Ishikawa (cell line): ENCODE measurements at regions not wholly inside any gene's neighbourhood (a gene's known extent, or its start where the extent isn't known, plus 50 kb on each side); places are given as distances from the start of the nearest gene placed in this dataset.

Source experiments
- CEBPB ChIP-seq: IDR thresholded peaks from 2 replicates; pipeline ENCODE4 v1.6.1; 2012
- CREB1 ChIP-seq: IDR thresholded peaks from 2 replicates; pipeline ENCODE4 v1.6.1; 2012; ENCODE audit warnings: low read depth
- EGR1 ChIP-seq: IDR thresholded peaks from 2 replicates; pipeline ENCODE4 v1.6.1; 2012
- EP300 ChIP-seq: IDR thresholded peaks from 2 replicates; pipeline ENCODE4 v1.6.1; 2012; ENCODE audit warnings: borderline replicate concordance
- FOXM1 ChIP-seq: IDR thresholded peaks from 2 replicates; pipeline ENCODE4 v1.6.1; 2012; ENCODE audit warnings: low read depth, borderline replicate concordance
- NFIC ChIP-seq: IDR thresholded peaks from 2 replicates; pipeline ENCODE4 v1.6.1; 2012
- RAD21 ChIP-seq: IDR thresholded peaks from 2 replicates; pipeline ENCODE4 v1.6.1; 2012; ENCODE audit warnings: low read depth
- TAF1 ChIP-seq: IDR thresholded peaks from 2 replicates; pipeline ENCODE4 v1.6.1; 2012; ENCODE audit warnings: low read depth, mild to moderate bottlenecking
- TCF12 ChIP-seq: IDR thresholded peaks from 2 replicates; pipeline ENCODE4 v1.6.1; 2012; ENCODE audit warnings: low read depth
- TEAD4 ChIP-seq: IDR thresholded peaks from 2 replicates; pipeline ENCODE4 v1.6.1; 2012
- YY1 ChIP-seq: IDR thresholded peaks from 2 replicates; pipeline ENCODE4 v1.6.1; 2012; ENCODE audit warnings: low read depth
- ZBTB7A ChIP-seq: IDR thresholded peaks from 2 replicates; pipeline ENCODE4 v1.6.1; 2012; ENCODE audit warnings: low read depth
- TF ChIP-seq, protein P1 (sequence below): IDR thresholded peaks from 2 replicates; pipeline ENCODE4 v1.6.1; 2012
- TF ChIP-seq, protein P2 (sequence below): IDR thresholded peaks from 2 replicates; pipeline ENCODE4 v1.6.1; 2012; ENCODE audit warnings: low read depth, mild to moderate bottlenecking
- TF ChIP-seq, protein P3 (sequence below): IDR thresholded peaks from 2 replicates; pipeline ENCODE4 v1.6.1; 2012

DNA sequence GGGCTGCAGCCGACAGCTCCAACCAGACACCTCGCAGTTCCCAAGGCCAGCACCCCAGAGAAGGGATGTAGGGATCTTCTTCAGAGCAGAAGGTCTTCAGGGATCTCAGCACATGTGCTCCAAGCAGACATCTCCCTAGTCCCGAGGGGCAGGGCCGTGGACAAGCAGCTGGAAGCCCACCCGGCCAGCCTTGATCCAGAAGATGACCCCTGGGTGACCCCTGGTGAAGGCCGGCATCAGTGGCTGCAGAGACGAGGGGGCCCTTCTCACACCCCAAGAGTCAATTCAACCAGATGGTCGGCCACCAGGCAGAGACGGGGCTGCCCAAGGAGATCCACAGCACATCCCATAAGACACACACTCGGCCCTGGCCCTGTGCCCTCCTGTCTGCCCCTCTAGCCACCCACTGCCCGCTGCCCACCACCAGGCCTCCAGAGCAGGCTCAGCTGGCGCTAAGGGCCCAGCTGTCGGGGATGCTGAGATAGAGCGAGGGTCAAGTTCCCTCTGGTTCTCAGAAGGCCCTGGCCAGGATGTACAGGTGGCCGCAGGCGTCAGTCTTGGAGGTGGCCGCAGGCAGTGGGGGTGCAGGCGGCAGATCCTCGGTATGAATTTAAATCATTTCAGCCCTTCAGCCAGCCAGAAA, 168.3 kb downstream of the BRD1 start:
- TF ChIP-seq TAF1 (no peak), NFIC (no peak), FOXM1 (no peak), EGR1 (no peak), CEBPB (no peak), TEAD4 (no peak)

DNA sequence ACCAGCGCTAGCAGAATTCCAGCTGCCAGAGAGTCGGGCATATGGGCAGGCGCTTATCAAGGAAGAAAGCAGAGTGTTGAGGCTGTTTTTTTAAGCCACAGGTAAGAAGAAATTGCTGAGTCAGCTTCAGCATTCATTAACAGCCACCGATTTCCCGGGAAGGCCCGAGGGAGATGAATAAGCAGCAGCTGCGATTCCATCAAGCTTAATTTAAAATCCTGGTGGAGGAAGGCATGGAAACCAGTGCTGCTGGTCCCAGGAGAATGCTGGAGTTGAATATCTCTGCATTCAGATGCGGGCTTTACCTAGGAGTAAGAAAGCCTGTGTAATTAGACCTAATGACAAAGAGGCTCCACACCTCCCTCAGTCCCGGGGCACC, 168.8 kb downstream of the BRD1 start:
- TF ChIP-seq TEAD4 (no peak), EGR1 (no peak), CREB1 (no peak), FOXM1 (no peak), ZBTB7A (no peak), YY1 (no peak), EP300 (no peak), CEBPB (no peak), TAF1 (no peak), RAD21 (no peak), TCF12 (no peak), NFIC (no peak)
- TF ChIP-seq, protein P1, sequence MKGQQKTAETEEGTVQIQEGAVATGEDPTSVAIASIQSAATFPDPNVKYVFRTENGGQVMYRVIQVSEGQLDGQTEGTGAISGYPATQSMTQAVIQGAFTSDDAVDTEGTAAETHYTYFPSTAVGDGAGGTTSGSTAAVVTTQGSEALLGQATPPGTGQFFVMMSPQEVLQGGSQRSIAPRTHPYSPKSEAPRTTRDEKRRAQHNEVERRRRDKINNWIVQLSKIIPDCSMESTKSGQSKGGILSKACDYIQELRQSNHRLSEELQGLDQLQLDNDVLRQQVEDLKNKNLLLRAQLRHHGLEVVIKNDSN = no peak
- TF ChIP-seq, protein P2, sequence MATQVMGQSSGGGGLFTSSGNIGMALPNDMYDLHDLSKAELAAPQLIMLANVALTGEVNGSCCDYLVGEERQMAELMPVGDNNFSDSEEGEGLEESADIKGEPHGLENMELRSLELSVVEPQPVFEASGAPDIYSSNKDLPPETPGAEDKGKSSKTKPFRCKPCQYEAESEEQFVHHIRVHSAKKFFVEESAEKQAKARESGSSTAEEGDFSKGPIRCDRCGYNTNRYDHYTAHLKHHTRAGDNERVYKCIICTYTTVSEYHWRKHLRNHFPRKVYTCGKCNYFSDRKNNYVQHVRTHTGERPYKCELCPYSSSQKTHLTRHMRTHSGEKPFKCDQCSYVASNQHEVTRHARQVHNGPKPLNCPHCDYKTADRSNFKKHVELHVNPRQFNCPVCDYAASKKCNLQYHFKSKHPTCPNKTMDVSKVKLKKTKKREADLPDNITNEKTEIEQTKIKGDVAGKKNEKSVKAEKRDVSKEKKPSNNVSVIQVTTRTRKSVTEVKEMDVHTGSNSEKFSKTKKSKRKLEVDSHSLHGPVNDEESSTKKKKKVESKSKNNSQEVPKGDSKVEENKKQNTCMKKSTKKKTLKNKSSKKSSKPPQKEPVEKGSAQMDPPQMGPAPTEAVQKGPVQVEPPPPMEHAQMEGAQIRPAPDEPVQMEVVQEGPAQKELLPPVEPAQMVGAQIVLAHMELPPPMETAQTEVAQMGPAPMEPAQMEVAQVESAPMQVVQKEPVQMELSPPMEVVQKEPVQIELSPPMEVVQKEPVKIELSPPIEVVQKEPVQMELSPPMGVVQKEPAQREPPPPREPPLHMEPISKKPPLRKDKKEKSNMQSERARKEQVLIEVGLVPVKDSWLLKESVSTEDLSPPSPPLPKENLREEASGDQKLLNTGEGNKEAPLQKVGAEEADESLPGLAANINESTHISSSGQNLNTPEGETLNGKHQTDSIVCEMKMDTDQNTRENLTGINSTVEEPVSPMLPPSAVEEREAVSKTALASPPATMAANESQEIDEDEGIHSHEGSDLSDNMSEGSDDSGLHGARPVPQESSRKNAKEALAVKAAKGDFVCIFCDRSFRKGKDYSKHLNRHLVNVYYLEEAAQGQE = no peak
- TF ChIP-seq, protein P3, sequence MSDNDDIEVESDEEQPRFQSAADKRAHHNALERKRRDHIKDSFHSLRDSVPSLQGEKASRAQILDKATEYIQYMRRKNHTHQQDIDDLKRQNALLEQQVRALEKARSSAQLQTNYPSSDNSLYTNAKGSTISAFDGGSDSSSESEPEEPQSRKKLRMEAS = no peak

DNA sequence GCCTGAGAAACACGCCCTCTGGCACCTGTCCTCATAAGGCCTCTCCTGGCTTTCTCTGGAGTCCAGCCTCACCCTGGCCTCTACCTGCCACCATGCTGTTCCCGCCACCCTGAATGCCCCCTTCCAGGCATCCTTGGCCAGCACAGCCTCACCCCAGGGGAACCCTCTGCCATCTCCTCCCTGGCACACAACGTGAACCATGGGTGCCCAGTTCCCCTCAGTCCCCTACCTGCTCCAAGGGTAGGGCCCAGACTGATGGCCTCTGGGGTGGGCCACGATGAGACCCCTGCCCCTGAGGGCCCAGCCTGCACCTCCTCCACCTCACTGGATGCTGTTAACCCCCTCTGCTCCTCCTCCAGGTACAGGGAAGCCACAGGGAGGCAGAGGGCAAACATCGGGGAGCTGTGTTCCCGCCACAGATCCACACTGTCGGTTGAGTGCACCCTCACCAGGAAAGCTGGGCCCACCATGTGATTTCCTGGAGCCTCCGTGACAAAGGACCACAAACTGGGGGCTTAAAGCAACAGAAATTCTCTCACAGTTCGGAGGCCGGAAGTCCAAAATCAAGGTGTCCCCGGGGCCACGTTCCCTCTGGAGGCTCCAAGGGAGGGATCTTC, 169.6 kb downstream of the BRD1 start:
- TF ChIP-seq RAD21 (no peak), CEBPB (no peak), EP300 (no peak), FOXM1 (no peak), EGR1 (no peak), YY1 (no peak), TCF12 (no peak), TEAD4 (no peak), TAF1 (no peak), NFIC (no peak), ZBTB7A (no peak), CREB1 (no peak)
- TF ChIP-seq, protein P2 = no peak
- TF ChIP-seq, protein P1 = no peak
- TF ChIP-seq, protein P3 = no peak

DNA sequence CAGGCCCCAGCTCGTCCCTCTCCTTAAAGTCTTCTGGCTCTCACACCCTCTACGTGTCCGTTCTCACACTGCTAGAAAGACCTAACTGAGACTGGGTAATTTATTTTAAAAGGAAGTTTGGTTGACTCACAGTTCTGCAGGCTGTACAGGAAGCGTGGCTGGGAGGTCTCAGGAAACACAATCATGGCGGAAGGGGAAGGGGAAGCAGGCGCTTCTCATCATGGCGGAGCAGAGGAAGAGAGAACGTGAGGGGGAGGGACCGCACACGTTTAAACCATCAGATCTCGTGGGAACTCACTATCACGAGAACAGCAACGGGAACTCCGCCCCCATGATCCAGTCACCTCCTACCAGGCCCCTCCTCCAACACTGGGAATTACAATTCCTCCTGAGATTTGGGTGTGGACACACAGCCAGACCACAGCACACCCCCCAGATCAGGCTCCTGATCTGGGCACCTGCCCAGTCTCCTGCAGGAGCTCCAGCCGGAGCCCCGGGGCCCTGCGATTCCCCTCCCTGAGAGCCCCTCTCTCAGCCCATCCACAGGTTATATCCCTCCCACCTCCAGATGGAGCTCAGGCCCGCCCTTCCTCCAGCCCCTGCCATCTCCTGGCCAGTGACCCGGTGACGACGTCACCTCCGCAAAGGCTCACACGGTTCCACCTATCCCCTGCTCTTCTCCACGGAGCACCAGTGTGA, 170.2 kb downstream of the BRD1 start:
- TF ChIP-seq FOXM1 = no peak
- TF ChIP-seq, protein P3 = no peak
- TF ChIP-seq YY1 = no peak
- TF ChIP-seq CREB1 = no peak
- no peak for TF ChIP-seq TCF12
- no peak for TF ChIP-seq CEBPB
- TF ChIP-seq NFIC = no peak
- TF ChIP-seq, protein P2 = no peak
- no peak for TF ChIP-seq RAD21
- TF ChIP-seq, protein P1 = no peak
- no peak for TF ChIP-seq EP300
- TF ChIP-seq TEAD4 = no peak
- TF ChIP-seq TAF1 = no peak
- no peak for TF ChIP-seq EGR1
- no peak for TF ChIP-seq ZBTB7A
